ENCODE measurements at regions not wholly inside any gene's neighbourhood (a gene's known extent, or its start where the extent isn't known, plus 50 kb on each side); places are given as distances from the start of the nearest gene placed in this dataset.

- no peaks in the 10 kb centered on the region for H3K79me2 ChIP-seq (ENCODE audit: control insufficient read depth, low read length)
- no peaks in the 10 kb centered on the region for H4K20me1 ChIP-seq (ENCODE audit: control insufficient read depth, insufficient read depth, low read depth, low read length)
- H3K36me3 ChIP-seq (ENCODE audit: control insufficient read depth, low read length): no peaks in the 10 kb centered on the region
- H3K9me3 ChIP-seq (ENCODE audit: control insufficient read depth, insufficient read depth, low read length): no peaks in the 10 kb centered on the region
- no peak overlapping the region for H3K4me3 ChIP-seq (ENCODE audit: low read length)
- no peak overlapping the region for H3K27ac ChIP-seq (ENCODE audit: low read depth, low read length)
- H3F3A ChIP-seq (ENCODE audit: control insufficient read depth, insufficient read depth): no peaks in the 10 kb centered on the region
- TF ChIP-seq EZH2phosphoT487 (IDR thresholded peaks at IDR 0.05; ENCODE audit: borderline replicate concordance, low read length) (no peak), CTCF (IDR thresholded peaks at IDR 0.05; ENCODE audit: low read depth, low read length, poor library complexity, severe bottlenecking) (no peak)
- no peak overlapping the region for H3K4me2 ChIP-seq (ENCODE audit: low read length)
- H3K9me2 ChIP-seq (replicated peaks; ENCODE audit: control insufficient read depth, low read length): no peaks in the 10 kb centered on the region
- H3K4me1 ChIP-seq (ENCODE audit: control insufficient read depth, low read length): no peaks in the 10 kb centered on the region
- H3K27me3 ChIP-seq (ENCODE audit: control insufficient read depth, low read length): no peaks in the 10 kb centered on the region
Observed at GRCh38 chrX:39470588-39471407, 627.0 kb downstream of the BCOR start.

- Histone ChIP-seq H4K20me1 (ENCODE audit: control insufficient read depth, insufficient read depth, low read depth, low read length) (no peaks in the 10 kb centered on the region), H3K4me1 (ENCODE audit: control insufficient read depth, low read length) (no peaks in the 10 kb centered on the region), H3K4me2 (ENCODE audit: low read length) (no peak overlapping the region), H3K36me3 (ENCODE audit: control insufficient read depth, low read length) (no peaks in the 10 kb centered on the region), H3K27ac (ENCODE audit: low read depth, low read length) (no peak overlapping the region), H3K9me3 (ENCODE audit: control insufficient read depth, insufficient read depth, low read length) (no peaks in the 10 kb centered on the region), H3K27me3 (ENCODE audit: control insufficient read depth, low read length) (no peaks in the 10 kb centered on the region), H3K4me3 (ENCODE audit: low read length) (no peak overlapping the region), H3K79me2 (ENCODE audit: control insufficient read depth, low read length) (no peaks in the 10 kb centered on the region), H3F3A (ENCODE audit: control insufficient read depth, insufficient read depth) (no peaks in the 10 kb centered on the region), H3K9me2 (replicated peaks; ENCODE audit: control insufficient read depth, low read length) (no peaks in the 10 kb centered on the region)
- TF ChIP-seq EZH2phosphoT487 (IDR thresholded peaks at IDR 0.05; ENCODE audit: borderline replicate concordance, low read length) (no peak), CTCF (IDR thresholded peaks at IDR 0.05; ENCODE audit: low read depth, low read length, poor library complexity, severe bottlenecking) (no peak)
Observed at GRCh38 chrX:39472161-39472560, 625.6 kb downstream of the BCOR start.

DNA sequence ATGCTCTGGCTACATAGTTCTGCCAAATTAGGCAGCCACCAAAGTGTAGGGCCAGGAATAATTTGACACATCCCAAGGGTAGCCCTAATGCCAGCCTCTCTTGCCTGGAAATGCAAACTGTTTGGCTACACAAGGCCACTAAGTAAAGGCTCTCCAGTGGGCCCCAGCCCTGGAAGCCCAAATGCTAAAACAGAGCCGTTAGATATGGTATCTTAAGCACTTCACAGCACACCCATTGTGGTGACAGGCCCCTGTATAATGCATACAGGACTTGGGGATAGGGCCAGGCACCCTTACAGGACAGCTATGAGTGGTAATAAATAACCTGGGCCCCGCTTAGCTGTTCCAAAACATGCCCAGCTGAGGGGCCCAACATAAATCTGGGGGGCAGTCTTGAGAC, 623.9 kb downstream of the BCOR start:
- H3K4me3 ChIP-seq (ENCODE audit: low read length): no peak overlapping the region
- no peaks in the 10 kb centered on the region for H4K20me1 ChIP-seq (ENCODE audit: control insufficient read depth, insufficient read depth, low read depth, low read length)
- H3K36me3 ChIP-seq (ENCODE audit: control insufficient read depth, low read length): no peaks in the 10 kb centered on the region
- H3F3A ChIP-seq (ENCODE audit: control insufficient read depth, insufficient read depth): no peaks in the 10 kb centered on the region
- TF ChIP-seq EZH2phosphoT487 (IDR thresholded peaks at IDR 0.05; ENCODE audit: borderline replicate concordance, low read length) (no peak), CTCF (IDR thresholded peaks at IDR 0.05; ENCODE audit: low read depth, low read length, poor library complexity, severe bottlenecking) (no peak)
- H3K9me3 ChIP-seq (ENCODE audit: control insufficient read depth, insufficient read depth, low read length): no peaks in the 10 kb centered on the region
- H3K27ac ChIP-seq (ENCODE audit: low read depth, low read length): no peak overlapping the region
- H3K79me2 ChIP-seq (ENCODE audit: control insufficient read depth, low read length): no peaks in the 10 kb centered on the region
- H3K27me3 ChIP-seq (ENCODE audit: control insufficient read depth, low read length): no peaks in the 10 kb centered on the region
- no peaks in the 10 kb centered on the region for H3K4me1 ChIP-seq (ENCODE audit: control insufficient read depth, low read length)
- no peaks in the 10 kb centered on the region for H3K9me2 ChIP-seq (replicated peaks; ENCODE audit: control insufficient read depth, low read length)
- H3K4me2 ChIP-seq (ENCODE audit: low read length): no peak overlapping the region

All from DOHH2 (cell line).